Brain pericyte (primary cell): ENCODE measurements at regions not wholly inside any gene's neighbourhood (a gene's known extent, or its start where the extent isn't known, plus 50 kb on each side); places are given as distances from the start of the nearest gene placed in this dataset.
A peak's percentile ranks its signal among the peaks of the same experiment; 100 is the strongest.

Experiments used
- DNase-seq: peaks from one replicate; pipeline ENCODE4 v3.0.0-alpha.2; 2012; ENCODE audit warnings: low read depth, low spot score

- DNase-seq, result no peak
Measured at GRCh38 chr7:41005374-41005901, 697.5 kb downstream of the INHBA start.

GRCh38 chr7:41003977-41004376 lies 698.9 kb downstream of the INHBA start:
- DNase-seq, result no peak

GRCh38 chr7:41003611-41003940 lies 699.3 kb downstream of the INHBA start:
- no peak for DNase-seq

GRCh38 chr7:41002741-41003610 lies 699.9 kb downstream of the INHBA start:
- no peak for DNase-seq

GRCh38 chr7:41000042-41000441 lies 702.8 kb downstream of the INHBA start:
- DNase-seq, result no peak

DNA sequence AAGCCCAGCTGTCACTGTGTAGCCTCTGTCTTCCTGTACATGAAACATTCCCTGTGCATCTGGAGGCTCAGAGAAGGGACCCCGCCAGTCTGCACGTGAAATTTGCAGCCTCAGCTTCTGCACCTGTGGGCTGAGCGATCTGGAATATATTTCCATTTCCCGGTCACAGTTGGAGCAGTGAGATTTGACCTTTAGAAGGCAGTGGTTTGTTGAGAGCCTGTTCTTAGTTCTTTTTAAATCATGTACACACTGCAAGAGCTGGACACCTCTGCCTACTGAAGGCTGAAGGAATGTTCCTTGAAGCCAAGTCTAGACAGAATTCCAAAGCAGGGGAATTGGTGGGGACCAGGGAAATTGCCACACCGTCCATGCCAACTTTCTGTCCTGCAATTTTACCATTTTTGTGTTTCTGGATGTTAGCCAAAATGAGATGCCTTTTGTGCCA lies 706.6 kb downstream of the INHBA start:
- DNase-seq, result no peak

- no peak for DNase-seq
Measured at GRCh38 chr7:40990841-40991240, 712.0 kb downstream of the INHBA start.

GRCh38 chr7:40987571-40987970 lies 715.3 kb downstream of the INHBA start:
- no peak for DNase-seq

GRCh38 chr7:40986351-40986873 lies 716.5 kb downstream of the INHBA start:
- DNase-seq, result peak; percentile 83

GRCh38 chr7:40983111-40983510 lies 719.8 kb downstream of the INHBA start:
- DNase-seq, result no peak

- no peak for DNase-seq
Measured at GRCh38 chr7:40979296-40979695, 723.6 kb downstream of the INHBA start.

GRCh38 chr7:40978047-40978446 lies 724.8 kb downstream of the INHBA start:
- no peak for DNase-seq

- DNase-seq, result no peak
Measured at GRCh38 chr7:40977533-40977932, 725.4 kb downstream of the INHBA start.

DNA sequence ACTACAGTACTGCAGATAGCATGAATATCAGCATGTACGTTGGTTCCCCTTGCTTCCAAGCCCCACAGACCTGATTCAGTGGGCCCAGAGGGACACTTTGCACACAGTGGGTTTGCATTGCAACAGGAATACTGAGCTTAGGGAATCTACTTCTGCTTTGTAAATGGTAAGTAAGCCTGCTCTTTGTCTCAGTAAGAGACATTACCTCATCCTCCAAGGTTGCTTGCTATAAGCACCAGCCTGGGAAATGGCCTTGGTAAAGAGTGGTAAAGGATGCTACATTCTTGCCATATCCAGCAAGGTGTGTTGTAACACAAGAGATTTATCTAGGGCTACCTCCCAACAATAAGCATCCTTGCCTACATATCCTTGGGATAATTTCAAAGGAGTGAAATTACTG lies 730.5 kb downstream of the INHBA start:
- DNase-seq, result no peak

DNA sequence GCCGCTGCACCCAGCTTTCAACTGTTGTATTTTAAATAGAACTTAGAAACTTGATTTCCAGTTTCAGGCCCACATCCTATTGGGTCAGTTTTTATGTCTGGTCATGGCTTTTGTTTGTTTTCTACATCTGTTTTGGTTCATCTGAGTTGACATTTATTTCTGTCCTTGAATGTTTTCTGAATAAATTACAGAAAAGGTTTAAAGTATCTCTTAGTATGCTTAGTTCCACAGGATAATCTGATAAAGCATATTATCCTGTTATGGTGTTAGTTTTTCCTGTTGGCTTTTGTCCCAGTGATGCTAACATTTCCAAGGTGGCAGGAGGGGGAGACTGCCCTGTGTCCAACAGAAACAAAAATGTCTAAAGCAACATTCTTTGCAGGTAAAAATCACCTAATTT lies 733.2 kb downstream of the INHBA start:
- DNase-seq, result no peak

GRCh38 chr7:40966693-40967092 lies 736.2 kb downstream of the INHBA start:
- DNase-seq, result no peak

GRCh38 chr7:40965774-40966173 lies 737.1 kb downstream of the INHBA start:
- DNase-seq, result no peak

- DNase-seq, result no peak
Measured at GRCh38 chr7:40965016-40965415, 737.9 kb downstream of the INHBA start.

- no peak for DNase-seq
Measured at GRCh38 chr7:40964610-40965009, 738.3 kb downstream of the INHBA start.

DNA sequence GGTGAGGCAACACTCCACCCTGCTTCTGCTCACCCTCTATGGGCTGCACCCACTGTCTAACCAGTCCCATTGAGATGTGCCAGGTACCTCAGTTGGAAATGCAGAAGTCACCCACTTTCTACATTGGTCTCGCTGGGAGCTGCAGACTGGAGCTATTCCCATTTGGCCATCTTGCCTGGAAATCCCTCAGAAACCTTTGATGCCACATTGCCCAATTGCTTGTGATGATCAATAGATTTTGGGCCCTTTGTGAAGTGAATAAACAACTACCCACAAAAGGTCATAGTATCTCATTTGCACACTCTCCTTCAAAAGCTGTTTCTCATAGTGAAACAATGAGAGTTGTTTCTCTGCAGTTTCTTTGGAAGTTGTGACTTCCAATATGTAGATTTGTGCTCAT lies 742.9 kb downstream of the INHBA start:
- DNase-seq, result no peak

GRCh38 chr7:40948239-40948638 lies 754.7 kb downstream of the INHBA start:
- no peak for DNase-seq

- DNase-seq, result no peak
Measured at GRCh38 chr7:40947566-40947965, 755.3 kb downstream of the INHBA start.

- DNase-seq, result no peak
Measured at GRCh38 chr7:40946549-40946948, 756.3 kb downstream of the INHBA start.
